HG03095 (cell line): ENCODE measurements at regions not wholly inside any gene's neighbourhood (a gene's known extent, or its start where the extent isn't known, plus 50 kb on each side); places are given as distances from the start of the nearest gene placed in this dataset.

Source experiments
- ATAC-seq: cut with Tn5 transposase; IDR thresholded peaks from one replicate; pipeline ENCODE4 v1.9.1; 2021; ENCODE audit warnings: moderate library complexity; ENCODE audit not compliant: unreplicated experiment

DNA sequence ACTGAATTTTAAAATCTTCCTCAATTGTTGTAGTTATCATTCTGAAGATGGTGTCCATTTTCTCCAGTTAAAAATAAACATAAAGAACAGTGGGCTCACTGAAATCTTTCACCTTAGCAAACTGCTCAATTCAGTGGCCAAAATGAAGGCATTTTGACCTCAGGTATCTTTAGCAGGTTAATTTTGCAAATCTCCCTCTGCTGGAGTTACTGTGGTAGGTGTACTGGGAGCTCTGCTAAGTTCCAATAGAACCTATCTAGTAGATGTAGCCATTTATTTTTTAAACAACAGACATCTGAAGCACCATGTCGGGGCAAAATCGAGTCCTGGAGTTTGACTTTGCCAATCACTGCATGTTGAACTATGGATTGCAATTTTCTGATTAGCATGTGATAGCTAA lies 177.1 kb downstream of the IRS1 start:
- ATAC-seq = no peak

DNA sequence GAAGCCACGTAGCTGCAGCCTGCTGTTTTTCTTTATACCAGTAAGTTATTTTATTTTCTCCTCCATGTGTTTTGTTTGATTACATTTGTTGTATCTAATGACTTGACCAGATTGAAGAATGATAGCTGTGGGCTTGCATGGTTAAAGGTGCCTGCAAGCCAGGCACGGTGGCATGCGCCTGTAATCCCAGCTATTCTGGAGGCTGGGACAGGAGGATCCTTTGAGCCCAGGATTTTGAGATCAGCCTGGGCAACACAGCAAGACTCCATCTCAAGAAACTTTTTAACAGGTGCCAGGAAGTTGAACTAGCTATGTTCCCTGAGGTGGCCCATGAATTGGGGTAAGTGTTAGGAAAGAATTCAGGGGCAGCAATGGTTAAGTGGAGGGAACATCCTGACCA lies 179.4 kb downstream of the IRS1 start:
- ATAC-seq = no peak

DNA sequence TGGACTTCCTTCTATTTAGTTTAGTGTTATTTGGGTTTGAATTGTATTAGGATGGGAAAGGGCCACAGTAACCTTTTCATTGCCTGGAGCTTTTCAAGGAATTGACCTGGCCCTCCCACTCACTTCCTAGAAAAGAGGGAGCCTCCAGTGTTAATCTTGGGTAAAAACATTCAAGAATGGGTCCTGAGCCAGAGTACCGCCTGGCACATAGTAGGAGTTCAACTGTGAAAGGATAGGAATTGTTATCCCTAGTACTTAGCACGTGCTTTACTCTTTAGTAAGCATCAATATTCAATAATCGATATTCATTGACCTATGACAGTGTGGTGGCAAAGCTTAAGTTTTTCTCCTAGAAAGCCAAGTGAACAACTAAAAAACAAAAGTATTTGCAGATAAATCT lies 179.9 kb downstream of the IRS1 start:
- no peak for ATAC-seq

DNA sequence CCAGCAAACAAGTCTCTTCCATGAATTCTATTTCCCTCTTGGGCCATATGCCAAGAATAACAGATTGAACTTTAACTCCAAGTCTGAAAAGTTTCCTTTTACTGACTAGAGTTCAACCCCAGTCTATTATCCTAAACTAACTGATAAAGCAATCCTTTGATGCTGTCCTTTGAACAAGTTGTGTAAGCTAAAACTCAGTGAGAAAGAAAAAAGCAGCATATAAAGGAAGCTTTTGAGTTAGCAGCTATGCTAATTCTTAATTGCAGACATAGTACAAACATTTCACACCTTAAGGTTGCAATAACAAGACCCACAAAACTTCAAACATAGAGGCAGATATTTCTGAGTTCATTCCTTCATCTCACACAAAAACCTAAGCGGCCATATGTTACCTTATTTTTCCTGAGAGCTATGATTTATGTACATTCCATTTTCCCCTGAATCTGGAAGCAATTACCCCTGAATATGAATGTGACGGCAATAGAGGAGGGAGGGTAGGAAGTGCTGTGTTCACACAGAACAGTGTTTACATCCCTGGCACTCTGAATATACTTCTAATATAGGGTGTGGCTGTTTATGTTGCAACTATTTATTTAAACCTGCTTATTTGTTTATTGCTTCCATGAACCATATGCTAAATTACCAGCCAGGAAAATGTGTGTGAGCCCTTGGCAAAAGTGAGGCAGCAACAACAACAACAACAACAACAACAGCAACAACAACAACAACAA lies 180.6 kb downstream of the IRS1 start:
- no peak for ATAC-seq

DNA sequence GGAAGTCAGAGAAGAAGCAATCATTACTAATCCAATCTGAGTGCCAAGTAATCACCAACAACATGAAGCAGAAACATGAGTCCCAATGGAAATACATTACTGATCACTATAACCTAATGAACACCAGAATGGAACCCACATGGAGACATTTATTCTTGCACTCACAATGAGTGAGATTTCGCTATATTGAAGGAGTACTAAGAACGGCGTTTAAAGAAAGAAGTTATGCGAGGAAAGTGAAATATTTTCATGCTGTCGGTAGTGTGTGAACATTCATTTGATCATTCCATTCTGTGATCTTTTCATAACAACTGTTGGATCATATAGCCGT lies 181.1 kb downstream of the IRS1 start:
- no peak for ATAC-seq

DNA sequence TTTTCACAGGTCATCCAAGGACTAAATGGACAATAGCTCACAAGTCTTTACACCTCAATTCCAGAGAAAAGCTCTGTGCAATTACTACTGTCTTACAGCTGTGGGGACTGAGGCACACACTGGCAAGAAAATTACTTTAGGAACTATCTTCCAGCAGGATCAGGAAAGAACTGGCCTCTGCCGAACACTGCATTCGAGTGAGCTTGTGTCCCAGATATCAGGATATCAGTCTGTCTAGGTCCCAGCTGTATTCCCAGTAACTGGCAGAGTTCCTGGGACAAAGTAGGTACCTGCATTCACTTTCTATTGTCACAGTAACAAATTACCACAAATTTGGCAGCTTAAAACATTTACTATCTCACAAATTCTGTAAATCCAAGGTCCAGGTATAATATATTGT lies 183.7 kb downstream of the IRS1 start:
- ATAC-seq = no peak

DNA sequence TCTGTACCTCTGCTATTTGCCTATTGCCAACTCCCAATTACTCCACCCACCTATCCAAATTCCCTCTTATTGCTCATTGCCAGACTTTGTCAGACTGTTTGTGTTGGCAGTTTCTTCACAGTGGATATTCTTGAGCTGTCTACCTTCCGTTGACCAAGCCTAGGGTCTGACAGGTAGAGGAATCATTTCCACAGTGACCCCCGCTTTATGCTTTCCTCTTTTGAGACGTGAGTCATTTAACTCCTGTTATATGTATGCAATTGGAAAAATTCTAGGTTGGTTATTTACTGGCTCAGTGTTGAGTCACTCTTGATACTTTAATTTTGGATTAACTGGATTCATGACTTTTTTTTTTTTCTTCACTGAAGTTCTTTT lies 187.7 kb downstream of the IRS1 start:
- ATAC-seq = no peak

DNA sequence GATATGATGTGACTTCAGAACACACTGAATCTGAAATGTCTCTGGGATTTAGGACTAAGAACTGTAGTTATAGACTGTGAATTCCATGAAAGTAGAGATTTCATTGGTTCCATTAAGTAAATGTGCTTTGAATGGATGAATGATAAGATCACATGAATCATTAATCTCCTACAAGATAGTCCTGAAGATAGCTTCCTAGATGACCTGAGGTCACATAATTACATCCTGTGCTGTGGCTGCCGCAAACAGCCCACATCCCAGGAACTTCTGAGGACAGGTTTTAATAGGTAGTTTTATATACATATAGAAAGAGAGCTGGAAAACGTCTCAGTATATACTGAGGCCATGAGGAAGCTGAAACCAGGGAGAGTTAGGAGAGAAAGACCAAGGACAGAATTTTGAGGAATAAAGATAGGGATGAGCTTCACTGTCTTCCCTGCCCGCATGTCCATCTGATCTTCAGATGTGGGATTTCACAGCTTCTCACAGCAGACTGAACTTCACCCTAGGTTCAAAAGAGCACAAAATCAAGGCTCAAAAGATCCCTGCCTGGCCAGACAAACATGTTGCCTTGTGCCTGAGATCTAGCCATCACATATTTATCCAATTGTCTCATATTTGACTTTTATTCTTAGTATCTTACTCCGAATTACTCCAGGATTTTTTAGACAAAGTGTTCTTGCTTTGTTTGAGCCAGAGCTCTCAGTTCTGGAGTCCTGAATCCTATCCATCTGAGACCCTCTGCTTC lies 188.2 kb downstream of the IRS1 start:
- ATAC-seq = no peak

DNA sequence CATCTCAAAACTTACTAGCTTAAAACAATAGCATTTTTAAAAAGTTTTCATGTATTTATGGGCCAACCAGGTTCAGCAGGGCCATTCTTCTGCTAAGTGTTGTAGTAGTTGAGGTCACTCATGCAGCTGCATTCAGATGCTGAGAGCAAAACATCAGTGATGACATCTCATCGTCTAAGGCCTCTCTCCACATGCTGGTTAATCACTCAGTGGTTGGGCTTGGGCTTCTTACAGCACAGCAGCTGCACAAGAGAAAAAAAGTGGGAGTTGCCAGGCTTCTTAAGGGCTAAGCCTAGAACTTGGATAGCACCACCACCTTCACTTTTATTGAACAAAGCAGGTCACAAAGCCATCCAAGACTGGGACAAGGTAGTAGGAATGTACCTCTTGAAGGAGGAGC lies 190.3 kb downstream of the IRS1 start:
- ATAC-seq = no peak

DNA sequence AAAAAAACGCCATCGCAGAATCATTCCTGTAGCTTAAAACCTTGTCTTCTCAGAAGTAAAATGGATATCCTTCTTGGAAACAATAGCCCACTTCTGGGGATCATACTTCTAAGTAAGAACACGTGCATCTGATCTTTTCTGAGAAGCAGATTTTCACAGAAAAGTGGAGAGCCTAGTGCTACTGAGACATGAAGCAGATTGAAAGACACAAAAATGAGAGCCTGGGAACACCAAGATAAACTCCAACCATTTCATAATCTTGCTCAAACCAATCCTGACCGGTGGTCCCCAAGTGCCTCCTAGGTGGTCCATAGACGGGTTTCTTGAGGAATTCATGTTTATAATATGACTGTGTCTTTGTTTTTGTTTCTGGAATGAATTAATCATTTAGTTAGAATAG lies 191.2 kb downstream of the IRS1 start:
- ATAC-seq = no peak

DNA sequence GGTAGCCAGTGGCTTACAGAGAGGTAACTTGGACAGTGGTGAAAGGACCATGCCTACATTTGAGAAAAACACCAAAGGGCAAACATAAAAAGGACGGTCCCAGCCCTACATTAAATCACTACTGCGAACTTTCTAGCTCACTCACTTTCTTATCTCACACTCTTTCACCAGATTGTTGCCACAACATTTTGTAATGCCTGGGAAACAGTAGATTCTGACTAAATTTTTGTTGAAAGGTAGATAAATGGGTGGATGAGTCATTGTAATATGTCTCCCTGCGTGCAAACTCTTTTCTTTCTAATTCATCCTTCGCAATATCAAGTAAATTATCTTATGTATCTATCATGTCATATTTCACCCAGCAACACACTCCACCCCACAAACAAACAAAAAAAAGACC lies 192.2 kb downstream of the IRS1 start:
- no peak for ATAC-seq

DNA sequence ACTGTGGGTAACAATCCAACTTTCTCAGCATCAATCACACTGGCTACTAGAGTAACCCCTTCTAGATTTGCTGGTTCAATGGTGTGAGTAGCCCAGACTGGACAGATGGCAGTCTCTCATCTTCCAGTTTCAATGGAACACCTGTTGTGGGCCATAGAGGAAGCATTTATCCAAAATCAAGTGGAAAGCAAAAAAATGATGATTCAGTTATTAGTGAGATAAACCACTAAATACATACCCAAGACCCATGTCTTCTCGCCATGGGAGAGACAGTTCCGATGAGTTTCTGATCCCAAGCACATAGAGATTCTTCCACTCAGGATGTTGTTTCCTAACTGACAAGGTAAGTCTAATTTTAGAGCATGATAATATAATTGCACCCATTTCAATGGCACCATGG lies 194.0 kb downstream of the IRS1 start:
- no peak for ATAC-seq

DNA sequence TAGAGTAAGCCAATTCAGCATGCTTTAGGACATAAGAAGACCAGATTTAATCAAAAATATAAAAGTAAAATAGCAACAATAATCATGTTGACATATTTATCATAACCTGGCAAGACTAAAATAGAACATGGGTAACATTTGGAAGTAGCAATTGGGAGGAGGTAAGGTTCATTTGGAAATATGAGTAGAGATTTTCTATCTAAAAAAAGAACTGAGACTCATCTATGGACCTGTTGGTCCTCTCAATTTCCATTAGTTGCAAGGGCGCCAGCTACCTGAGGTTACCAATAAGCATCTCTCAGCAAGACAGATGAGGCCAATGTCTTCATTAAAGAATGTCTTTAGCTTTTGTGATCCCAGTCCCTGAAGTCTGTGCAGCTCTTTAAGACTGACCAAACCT lies 196.0 kb downstream of the IRS1 start:
- ATAC-seq = no peak

DNA sequence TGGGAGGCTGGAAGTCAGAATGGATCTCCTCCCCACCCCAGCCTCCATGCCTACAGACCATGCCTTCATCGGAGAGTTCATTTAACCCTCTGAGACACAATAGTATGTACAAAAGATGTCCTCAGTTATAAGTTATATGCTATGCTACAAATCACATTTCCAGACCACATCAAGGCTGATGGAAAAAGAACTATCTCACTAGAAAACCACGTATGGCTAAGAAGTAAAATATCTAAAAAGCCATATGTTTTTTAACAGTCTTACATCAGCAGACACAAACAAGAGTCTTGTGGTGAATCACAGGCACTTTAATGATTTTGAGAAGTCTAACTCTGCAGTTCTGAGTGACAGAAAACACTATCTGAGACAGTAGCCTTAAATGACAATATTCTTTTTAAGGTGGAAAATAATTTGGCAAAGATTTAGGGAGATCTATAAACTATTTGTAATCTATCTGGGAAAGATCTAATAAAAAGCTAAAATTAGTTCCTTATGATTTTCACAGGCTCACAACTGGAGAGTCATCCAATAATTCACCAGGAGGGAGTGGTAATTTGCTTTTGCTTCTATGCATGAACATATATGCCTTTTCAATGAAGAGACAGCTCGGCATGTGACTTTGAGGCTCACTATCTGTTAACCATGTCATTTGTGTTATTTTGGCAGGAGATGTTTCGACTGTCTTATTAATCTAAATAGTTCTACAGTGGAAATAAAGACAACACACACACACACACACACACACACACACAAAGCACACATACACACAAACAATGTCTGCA lies 197.5 kb downstream of the IRS1 start:
- ATAC-seq = no peak

DNA sequence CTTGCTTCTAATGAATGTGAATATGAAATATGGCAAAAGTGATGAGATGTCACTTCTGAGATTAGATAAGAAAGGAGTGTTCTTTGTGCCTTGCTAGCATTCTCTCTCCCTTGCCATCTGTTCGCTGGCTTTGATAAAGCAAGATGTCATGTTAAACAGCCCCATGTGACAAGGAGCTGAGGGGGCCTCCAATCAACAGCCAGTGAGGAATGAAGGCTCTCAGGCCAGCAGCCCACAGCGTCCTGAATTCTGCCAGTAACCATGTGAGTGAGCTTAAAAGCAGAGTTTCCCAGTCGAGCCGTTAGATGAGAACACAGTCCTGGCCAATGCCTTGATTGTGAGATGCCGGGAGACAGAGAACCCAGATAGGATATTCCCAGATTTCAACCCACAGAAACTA lies 198.8 kb downstream of the IRS1 start:
- ATAC-seq = no peak

DNA sequence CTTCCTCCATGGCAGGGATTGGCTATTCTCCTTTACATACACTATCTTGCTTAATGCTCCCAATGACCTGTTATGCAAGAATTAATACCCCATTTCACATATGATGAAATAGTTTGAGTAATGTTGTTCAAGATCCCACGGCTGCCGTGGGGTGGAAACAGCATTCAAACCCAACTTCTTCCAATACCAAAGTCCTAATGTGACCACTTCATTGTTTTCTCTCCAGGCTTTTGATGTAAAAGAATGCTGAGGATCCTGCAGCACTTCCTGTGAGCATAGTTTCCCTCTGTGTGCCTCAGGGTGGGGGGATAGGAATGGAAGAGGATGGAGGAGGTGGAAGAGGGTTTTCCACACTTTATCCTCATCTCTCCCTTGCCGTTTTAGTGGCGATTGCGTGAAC lies 199.4 kb downstream of the IRS1 start:
- no peak for ATAC-seq

DNA sequence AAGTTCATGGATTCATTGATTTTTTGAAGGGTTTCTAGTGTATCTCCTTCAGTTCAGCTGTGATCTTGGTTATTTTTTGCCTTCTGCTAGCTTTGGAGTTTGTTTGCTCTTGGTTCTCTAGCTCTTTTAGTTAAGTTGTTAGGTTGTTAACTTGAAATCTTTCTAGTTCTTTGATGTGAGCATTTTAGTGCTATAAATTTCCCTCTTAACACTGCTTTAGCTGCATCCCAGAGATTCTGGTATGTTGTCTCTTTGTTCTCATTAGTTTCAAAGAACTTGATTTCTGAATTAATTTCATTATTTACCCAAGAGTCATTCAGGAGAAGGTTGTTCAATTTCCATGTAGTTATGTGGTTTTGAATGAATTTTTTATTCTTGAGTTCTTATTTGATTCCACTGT lies 210.6 kb downstream of the IRS1 start:
- no peak for ATAC-seq

DNA sequence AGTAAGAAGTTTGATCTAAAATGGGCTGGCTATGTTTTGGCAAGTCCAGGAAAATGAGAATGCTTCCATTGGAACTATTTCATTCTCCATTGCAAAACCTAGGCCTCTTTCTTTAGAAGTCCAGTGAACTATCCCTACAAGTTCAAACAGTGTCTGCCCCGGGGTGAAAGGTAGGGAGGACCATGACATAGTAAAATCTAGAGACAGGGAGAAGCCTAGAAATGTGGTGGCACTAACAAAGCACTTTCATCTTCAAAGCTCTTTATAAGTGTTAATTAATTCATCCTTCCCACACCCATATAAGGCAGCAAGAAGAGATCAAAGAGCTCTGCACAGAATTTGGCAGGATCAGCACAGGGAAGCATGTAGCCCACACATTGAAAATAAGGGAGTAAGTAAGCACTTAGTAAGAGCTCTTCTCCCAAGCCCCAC lies 214.5 kb downstream of the IRS1 start:
- ATAC-seq = no peak

DNA sequence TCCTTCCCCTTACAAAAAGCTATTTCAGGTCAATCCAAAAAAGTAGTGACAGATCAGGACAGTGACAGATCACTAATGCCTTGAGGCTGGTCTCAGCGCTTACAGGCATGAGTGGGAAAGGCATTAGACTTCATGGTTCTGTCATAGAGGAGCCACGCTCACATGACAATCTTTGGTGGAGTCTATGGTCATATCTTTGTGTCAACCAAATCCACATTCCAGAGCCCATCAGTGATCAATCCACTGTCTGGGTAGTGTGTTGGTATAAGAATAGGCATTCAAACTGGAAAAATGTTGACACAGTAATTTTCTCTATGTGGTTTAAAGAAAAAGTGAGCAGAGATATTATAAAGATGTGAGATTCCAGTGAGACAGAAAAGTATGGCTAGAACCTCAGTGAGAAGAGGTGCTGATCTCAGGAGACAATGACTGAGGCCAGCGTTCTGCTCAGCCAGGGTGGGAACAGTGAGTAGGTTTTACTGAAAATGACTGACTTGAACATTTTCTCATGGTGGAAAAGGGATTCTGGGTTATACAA lies 215.0 kb downstream of the IRS1 start:
- no peak for ATAC-seq

DNA sequence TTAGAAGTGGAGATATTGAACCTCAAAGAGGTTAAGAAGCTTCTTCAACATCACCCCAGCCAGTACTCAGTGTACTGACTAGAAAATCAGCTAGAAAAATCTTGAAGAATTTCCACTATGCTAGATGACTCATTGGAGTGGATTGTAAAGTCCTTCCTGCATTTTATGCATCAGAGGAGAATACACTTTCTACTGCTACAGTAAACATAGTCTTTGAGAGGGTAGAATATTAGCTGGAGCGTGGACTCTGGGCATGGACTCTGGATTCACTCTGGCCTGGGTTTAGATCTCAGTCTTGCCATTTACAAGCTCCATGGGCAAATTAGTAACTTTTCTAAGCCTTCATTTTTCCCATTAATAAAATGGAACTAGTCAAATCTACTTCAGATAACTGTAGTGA lies 215.9 kb downstream of the IRS1 start:
- no peak for ATAC-seq

DNA sequence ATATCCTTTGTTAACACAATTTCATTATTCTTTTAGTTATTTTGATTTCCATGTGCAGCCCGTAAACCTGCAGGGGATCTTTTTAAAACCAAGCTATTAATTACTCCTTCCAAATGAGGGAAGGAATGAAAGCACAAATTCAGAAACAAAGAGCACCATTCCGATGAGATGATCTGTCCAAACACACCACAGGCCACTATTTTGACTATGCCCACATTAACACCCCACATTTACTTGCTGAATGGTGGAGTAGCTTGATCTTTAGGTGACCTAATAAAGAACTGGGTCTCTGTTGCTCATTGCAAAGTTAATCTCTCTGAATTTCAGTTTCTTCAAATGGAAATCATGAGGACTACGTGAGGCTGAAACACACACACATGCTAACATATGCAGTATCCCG lies 218.0 kb downstream of the IRS1 start:
- ATAC-seq = no peak

DNA sequence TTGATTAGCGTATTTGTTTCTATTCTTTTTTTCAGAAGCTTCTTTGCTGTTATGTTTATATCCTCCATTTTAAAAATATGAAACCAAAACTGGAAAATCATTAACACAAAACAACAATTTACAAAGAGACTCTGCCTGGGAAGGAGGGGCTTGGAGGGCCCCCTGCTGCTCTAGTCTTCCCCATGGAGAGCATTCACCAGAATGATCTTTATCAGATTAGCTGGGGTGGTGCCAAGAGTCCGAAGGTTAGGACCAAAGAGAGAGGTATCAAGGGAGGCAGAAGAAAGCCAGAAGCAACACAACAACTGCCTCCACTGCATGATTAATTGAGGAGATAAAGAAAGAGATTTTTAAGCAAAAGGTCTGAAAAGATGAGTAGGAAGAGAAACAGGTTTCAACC lies 218.6 kb downstream of the IRS1 start:
- ATAC-seq = no peak
